Lung microvascular endothelial cell (primary cell): ENCODE measurements at regions not wholly inside any gene's neighbourhood (a gene's known extent, or its start where the extent isn't known, plus 50 kb on each side); places are given as distances from the start of the nearest gene placed in this dataset.

Experiments used
- DNase-seq, 2 donors: peaks; one replicate each; pipeline versions ENCODE4 v3.0.0 to v3.0.0-alpha.2; 2010; ENCODE audit warnings: low read depth in 2 of 2

DNA sequence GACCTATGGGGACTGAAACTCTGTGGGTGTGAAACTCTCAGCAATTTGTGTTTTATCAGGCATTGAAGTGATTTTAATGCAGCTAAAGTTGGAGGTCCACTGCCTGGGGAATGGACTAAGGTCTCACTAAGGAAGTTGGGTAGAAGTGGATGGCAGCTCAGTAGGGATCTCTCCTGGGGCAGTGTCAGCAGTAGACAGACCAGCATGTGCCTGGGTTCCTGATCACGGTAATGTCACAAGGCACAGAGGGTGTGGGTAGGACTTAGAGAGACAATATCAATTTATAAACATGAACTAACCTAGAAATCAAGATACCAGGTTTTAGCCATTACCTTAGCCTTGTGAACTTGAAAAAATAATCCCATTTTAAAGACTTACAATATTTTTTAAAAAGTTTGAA, 380.3 kb upstream of the LCORL start:
- no peak for DNase-seq

DNA sequence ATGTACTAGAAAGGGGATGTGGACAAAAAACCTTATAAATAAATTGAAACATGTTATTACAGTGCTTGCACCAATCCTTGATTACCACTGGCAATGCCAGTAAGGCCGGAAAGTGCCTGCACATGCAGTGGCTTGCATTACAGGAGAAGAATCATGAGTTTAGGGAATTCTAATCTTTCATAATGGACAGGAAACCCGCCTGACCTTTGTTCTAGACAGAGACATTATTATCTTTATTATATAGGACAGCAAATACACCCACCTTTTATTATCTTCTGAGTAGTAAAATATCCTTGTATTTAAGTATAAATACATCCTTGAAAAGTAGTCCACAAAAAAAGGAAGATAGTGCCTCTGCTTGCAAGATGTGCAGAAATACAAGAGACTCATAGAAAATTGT, 379.9 kb upstream of the LCORL start:
- DNase-seq = no peak

DNA sequence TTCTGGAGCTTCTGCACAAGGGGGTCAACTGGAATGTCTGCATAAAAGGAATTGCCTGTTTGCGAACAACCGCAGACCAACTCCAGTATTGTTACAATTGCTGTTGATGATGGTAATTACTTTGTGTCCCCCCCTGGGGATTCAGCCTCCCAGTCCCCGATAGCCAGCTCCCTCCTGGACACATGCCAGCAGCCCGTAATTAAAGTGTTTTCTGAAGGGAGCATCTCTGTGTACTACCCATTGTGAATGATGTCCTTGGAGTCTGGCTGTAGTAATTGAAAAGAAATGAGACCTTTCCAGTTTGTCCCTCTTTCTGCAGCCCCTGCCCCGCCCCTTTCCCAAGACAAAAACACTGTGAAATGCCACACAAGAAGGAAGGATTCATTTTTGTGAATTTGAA, 377.1 kb upstream of the LCORL start:
- DNase-seq = no peak

DNA sequence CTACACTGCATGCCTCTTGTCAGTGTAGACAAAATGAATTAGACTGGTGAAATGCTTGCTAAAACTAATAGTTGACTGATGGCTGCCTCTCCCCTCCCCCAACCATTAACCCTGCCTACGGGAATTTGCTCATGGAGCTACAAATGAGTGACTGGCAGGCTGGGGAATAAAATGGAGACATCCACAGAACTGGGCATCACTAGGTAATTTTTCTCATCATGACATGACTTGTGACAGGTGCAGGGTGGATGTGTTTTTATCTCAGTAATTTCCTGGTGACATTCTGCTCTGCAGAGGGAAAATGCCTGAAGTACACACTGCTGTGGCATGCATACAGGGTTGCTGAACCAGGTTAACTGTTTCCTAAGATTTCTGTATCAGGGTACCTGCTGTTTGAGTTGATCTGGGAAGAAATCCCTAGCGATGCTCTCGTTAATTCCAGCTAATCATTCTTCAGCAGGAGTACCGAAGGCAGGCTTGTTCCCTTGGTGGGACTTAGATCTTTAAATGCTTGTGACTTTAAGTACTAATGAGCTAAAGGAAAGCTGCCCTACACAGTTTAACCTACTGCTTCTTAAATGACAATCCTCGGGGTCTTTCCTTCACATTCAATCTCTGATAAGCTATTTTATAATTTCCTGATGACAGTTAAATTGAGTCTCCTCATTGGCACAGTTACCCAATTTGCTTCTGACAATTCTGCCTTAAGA, 376.3 kb upstream of the LCORL start:
- no peak for DNase-seq

DNA sequence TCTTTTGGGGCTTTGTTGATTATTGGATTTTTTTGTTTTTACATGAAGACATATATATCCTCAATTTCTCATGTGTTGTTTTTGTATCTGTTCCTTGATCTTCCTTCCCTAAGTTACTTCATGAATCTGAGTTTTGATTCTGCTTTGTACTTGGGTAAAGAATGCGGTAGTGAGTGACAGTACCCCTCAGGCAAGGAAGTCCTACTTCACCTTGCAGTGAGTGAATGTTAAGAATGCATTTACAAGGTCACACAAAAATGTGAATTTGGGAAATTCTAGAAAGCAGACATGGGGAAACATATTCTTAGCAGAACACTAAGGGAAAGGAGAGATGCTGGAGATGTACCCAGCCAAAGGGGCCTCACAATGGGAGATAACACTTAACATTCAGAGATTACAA, 373.1 kb upstream of the LCORL start:
- no peak for DNase-seq

DNA sequence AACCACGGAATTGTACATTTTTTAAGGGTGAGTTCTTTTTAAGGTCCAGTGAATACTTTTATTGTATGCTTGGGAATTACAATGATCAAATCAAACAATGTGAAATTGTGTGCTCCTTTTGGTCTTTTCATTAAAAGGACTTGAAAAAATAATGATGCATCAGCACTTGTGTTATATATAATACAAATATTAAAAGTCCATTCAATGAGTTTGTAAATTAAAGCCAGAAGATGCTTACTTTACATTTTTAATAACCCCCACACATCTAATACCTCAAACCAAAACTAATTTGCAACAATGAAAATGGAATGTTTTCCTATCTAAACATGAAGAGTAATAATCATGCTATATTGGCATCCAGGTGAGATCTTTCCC, 369.8 kb upstream of the LCORL start:
- DNase-seq = no peak

DNA sequence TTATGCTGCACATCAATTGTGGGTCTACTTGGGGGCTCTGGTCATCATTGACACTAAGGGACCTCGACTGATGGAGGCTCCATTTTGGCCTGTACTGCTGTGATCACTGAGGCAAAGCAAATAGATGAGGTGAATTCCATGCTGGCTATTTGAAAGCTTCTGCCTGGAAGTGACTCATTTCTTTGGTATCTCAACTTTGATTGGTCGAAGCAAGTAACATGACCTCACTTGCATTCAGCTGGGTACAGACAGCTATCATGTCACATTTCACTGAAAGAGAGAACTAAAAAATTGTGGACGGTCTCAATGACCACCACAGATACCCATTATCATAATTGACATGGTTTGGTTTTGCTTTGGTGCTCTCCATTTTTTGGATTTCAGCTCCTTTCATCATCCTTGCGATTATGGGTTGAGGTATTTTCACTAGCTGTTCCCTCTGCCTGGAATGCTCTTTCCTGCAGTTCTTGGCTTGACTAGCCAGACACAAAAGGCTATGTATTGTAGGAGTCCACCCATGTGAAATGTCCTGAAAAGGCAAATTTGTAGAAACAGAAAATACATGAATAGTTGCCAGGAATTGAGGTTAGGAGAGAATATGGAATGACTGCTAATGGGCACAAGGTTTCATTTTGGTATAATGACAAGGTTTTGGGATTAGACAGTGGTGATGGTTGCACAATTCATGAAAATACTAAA, 369.2 kb upstream of the LCORL start:
- no peak for DNase-seq

DNA sequence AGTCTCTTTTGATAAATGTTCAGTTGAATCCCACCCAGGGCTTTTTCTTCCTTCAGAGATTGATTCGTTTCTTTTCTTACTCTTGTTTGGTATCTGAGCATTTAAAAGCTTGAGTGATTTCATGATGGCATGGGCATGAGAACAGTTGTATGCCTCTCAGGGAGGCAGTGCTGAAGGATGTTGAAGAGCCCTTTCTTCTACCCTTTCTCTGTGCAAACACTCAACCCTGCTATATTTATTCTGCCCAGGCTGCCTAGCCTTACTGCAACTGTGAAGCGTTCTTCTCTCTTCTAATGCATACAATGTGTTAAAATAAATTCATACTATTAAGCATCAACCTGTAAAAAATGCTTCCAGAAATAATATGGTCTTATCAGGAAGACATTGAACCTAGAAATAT, 367.6 kb upstream of the LCORL start:
- DNase-seq = no peak

DNA sequence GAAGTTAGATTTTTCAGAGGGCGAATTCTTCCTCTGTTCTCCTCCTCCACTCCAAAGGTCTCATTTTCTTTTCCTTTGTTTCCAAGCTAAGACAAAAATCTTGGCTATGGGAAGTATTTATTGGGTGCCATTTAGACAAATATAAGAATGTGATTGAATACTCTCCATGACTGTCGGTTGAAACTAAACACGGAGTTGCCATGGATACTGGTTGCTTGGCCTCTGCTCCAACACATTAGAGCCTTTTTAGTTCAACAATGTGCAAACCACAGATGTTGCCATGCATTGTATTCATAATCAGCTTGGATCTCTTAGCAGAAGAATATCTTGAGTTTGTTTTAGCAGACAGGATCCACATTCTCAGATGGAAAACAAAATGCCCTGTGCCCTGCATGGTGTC, 366.5 kb upstream of the LCORL start:
- no peak for DNase-seq

DNA sequence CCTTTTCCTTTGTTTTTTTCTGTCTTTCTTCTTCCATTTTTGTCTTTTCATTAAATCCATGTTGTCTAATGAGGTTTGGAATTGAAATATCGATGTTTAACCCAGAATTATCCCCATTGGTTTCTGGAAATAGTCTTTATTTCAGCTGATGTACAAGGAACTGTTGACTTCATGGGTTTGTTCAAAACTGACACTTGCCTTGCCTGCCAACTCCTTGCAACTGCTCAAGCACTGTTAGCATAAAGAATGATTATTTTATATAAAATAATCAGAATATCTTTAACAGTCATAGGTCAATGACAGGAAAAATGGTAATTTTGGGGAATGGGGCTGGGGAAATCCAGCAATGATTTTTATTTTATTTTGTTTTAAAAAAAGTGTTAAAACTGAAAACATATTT, 359.6 kb upstream of the LCORL start:
- no peak for DNase-seq

DNA sequence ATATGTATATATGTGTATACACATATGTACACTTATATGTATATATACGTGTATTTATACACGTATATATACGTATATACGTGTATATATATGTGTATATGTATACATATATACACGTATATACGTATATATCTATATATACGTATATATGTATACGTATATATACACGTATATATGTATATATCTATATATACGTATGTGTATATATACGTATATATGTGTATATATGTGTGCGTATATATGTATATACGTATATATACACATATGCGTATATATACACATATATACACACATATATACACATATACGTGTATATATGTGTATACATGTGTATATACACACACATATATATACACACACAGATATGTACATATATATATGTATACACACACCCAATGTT, 348.0 kb upstream of the LCORL start:
- DNase-seq = no peak

DNA sequence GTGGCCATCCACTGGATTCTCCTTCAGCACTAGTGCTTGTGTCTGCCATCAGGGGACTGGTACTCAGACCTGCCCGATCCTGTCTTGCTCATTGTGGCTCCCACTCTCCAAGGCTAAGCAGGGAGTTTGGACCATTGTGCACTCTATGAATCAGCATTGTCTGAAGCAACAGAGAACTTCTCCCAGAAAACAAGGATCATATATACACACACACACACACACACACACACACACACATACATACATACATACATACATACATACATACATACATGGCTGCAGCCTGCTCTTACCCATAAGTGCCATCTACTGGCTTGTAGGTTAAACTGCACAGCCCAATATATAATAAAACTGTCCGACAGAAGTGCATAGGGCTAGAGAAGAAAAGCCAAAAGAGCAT, 345.3 kb upstream of the LCORL start:
- DNase-seq = peak; percentile 49 to 75

DNA sequence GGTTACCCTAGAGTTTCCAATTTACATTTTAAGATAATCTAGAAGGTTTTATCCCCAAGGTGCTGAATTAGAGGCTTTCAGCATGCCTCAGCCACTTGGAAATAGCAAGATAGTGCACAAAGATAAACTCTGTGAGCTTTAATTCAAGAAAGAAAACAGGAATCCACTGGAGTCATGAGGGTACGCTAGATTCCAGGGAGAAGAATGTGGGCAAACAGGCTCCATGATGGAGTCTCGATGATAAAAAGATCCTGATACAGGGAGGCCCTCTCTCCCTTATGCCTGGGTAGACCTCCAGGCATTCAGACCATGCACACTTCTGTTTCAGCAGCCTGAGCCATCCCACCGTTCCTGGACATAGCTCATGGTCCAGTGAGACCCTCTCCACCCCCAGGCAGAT, 344.6 kb upstream of the LCORL start:
- no peak for DNase-seq

DNA sequence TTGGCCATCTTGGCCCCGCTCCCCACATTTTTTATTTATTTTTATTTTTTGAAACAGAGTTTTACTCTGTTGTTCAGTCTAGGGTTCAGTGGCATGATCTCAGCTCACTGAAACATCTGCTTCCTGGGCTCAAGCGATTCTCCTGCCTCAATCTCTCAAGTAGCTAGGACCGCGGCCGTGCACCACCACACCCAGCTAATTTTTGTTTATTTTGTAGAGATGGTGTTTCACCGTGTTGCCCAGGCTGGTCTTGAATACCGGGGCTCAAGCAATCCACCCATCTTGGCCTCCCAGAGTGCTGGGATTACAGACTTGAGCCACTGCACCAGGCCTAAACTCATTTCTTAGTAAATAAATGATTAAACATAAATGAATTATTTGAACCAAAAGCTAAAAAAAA, 322.0 kb upstream of the LCORL start:
- DNase-seq = no peak

DNA sequence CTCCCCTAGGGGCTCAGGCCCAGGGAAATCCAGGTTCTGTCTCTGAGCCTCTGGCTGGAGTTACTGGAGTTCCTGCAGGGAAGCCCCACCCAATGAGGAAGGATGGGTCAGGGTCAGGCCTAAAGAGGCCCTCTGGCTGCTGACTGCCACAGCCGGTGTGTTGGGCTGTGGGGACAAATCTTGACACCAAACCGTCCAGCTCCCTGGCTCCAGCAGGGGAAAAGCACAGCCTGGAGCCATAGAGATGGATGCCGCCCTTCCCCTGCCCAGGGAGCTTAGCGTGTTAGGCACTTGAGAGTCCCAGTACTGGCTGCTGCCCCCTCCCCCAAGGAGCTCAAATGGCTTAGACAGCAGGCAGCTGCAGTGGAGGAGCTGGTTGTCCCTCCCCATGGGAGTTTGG, 321.3 kb upstream of the LCORL start:
- no peak for DNase-seq

DNA sequence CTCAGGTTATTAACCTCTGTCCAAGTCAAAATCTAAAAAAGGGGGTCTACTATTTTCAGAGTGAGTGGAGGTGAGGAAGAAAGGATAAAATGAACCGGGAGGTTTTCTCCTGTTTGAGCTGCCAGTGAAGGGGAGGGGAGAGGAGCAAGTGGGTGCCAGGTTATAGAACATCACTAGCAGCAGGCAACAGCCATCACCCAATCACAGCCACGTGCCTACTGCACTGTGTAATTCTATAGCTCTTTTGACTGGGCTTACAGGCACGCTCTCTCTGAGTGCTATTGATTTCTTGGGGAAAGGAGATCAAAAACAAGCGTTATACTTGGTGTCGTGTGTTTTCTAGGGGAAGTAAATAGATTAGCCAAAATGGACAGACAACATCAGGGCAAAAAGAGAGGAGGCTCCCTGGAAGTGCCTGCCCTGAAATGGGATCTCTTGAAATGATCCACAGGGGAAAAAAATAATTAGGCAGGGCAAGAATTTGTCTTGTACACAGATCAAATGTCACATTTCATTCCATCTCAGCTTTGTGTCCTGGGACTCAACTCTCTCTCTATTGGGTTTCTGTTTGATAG, 300.5 kb upstream of the LCORL start:
- DNase-seq = no peak

DNA sequence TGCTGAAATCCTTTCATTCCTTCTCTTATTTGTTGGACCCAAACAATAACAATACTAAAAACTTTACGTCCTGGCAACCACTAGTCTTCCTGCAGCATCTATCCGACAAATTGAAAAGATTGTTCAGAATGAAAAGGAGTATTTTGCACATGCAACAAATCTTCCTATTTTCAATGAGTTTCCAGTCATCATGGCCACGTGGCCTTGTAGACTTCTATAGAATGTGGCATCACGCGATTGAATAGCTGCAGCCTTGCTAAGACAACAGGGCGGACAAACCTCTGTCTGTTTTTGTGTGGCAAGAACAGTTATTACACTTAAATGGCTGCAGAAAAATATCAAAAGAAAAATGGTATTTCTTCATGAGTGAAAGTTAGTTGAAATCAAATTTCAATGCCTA, 297.9 kb upstream of the LCORL start:
- no peak for DNase-seq

DNA sequence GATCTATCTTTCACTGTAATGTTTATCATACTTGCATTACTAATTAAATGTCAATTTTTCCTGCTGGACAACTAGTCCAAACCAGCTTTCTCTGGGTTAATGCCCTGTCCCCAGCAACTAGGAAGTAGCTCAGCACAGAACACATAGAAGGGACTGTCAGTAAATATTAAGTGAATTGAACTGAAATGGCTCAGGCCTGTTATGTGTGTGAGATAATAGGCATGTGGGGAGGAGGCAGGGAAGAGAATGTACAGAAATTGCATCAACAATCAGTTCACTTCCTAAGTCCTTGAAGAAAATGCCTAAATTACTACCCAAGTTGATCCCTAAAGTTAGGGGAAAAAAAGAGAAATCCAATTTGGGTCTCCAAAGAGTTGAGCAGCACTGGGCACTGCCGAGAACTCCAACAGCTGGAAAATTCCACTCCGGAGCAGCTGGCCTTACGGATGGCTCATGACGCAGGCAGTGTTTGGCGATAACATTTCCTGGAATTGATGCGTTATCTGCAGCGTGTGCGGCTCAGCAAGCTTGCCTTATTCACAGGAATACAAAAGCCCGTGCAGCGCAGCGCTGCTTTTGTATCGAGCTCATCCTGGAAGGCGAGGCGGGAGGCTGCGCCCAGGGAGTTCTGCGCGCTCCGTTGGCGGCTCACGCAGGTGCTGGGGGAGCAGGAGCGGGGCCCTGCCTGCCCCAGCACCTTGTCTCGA, 297.3 kb upstream of the LCORL start:
- peak; percentile 35 to 97 for DNase-seq

DNA sequence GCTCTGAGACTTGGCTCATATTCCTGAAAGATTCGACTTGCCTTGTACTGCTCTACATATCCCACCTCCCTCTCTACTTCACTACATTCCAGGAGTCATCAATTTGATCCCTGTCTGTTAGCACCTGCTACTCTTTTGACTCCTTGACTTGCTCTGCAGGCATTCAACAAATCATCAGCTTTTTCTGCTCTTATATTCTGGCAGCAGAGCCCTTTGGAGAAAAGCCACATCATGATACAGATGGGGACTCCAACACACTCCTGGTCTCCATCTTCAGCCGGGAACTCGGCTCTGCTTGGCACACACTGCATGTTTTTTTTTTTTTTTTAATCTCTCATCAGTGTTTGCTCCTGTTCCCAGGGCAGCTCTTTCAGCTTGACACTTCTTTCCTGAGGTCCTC, 293.2 kb upstream of the LCORL start:
- DNase-seq = no peak

DNA sequence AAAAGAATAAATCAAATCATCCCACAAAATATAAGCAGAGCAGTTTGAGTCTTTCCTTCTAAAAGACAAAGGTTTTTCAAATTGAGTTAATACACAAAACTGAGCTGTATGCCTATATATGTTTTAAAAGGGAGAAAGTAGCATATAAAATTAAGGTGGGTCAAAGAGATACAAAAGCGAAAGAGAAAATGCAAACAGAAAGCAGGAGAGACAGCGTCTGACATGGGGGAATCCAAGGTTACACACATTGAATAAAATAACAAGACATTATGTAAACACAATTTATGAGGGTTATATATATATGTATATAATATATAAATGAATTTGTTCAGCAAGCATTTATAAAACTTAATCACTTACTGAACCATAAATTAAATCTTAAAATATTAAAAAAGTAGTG, 276.1 kb upstream of the LCORL start:
- no peak for DNase-seq

DNA sequence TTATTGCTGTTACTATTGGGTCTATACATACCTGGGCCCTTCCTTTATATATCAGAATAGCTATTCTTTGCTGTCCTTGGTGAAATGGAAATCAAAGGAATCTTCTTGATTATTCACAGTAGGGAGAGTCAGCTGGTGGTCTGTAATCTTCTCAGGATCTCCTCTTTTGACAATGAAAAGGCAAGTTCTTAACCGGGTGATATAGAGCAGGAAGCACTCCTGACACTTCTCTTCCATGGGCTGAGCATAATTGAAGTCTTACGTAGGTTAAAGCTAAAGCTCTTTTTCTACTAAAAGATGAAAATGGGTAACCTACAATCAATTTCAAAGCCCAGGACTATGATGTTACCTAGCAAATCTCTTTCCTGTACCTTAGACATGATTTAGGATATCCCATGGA, 274.9 kb upstream of the LCORL start:
- DNase-seq = no peak

DNA sequence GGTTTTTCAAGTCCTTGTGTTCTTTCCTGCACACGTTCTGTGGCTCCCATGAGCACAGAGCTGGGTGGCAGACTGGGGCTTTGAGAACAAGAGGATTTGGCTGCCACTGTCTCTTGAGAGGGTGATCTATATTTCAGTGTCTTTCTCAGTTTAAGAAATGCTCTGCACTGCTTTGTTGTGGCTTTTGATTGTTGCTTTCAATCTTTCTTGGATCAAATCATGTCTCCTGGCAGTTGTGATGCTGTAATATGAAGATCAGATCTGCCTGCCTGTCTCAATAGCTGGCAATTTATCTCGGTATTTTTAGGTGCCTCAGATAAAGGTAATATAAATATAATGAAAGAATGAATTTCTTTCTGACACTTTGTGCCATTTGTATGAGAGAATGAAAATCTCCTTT, 273.3 kb upstream of the LCORL start:
- no peak for DNase-seq

DNA sequence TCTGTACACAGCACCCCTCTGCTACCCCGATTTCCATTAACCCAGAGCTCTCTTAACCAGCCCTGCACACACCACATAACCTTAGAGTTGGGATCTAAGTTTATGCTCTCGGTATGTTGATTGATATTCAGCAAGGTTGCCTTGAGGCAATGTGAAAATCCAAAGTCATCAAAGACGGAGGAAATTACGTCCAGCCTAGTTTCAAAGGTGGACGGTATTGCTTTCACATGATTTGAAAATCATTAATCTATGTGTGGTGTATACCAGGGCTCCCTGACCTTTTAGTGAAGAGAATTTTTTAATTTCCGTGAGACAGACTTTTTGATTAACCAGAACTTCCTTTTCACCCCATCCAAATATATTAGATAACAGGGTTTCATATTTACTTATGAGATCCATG, 272.5 kb upstream of the LCORL start:
- DNase-seq = no peak
